A549 (cell line): ENCODE measurements at regions not wholly inside any gene's neighbourhood (a gene's known extent, or its start where the extent isn't known, plus 50 kb on each side); places are given as distances from the start of the nearest gene placed in this dataset.

Experiments used
- ATAC-seq, 2 experiments: fragments of 200-7000 bp in 1 of 2; fragments of >200 bp in 1 of 2; cut with Nextera tagmentation in 1 of 2; cut with Tn5 transposase in 1 of 2; 3 replicates each; pipeline versions ENCODE4 v1.8.0 to v1.9.1; 2018 to 2020; ENCODE audit warnings: mild to moderate bottlenecking in 1 of 2, moderate library complexity in 1 of 2
- CTCF ChIA-PET: fragments of 300-600 bp; sonication (Branson Sonifier 250); formaldehyde crosslinking; extraction: SDS; loops from one replicate; lab custom pipeline; 2021; ENCODE audit warnings: antibody characterized with exemption, inconsistent platforms; lab: Yijun Ruan, JAX
- POLR2A ChIA-PET: fragments of 350-600 bp; formaldehyde crosslinking; extraction: SDS; loops from one replicate; lab custom pipeline; 2021; ENCODE audit warnings: antibody characterized with exemption, inconsistent platforms; lab: Yijun Ruan, JAX
- DNase-seq, 2 experiments: peaks; one replicate each; pipeline versions ENCODE4 v3.0.0 to v3.0.0-alpha.2; 2011 to 2016; ENCODE audit warnings: low read depth in 1 of 2, low spot score in 1 of 2
- FAIRE-seq: peaks from 2 replicates; lab custom pipeline; 2011; peaks lifted over from hg19 to GRCh38; lab: Jason Lieb, UNC
- H3K27ac ChIP-seq, 2 experiments: fragments of >200 bp; sonication (Bioruptor Twin); formaldehyde crosslinking; 3 replicates each; pipeline ENCODE4 v1.5.1; 2016 to 2017
- H3K4me1 ChIP-seq: fragments of >200 bp; sonication (Bioruptor Twin); formaldehyde crosslinking; 3 replicates; pipeline ENCODE4 v1.6.1; 2016
- H3K4me2 ChIP-seq: fragments of >200 bp; sonication (Bioruptor Twin); formaldehyde crosslinking; 3 replicates; pipeline ENCODE4 v1.6.1; 2016
- H3K4me3 ChIP-seq: fragments of >200 bp; sonication (Bioruptor Twin); formaldehyde crosslinking; 3 replicates; pipeline ENCODE4 v1.5.1; 2016
- H3K9me3 ChIP-seq: fragments of >200 bp; sonication (Bioruptor Twin); formaldehyde crosslinking; 3 replicates; pipeline ENCODE4 v1.6.1; 2016
- CBX8 ChIP-seq: fragments of 200-600 bp; sonication (generic); IDR thresholded peaks from 2 replicates; pipeline ENCODE4 v1.6.1; 2016
- CHD2 ChIP-seq: fragments of 150-350 bp; IDR thresholded peaks from 2 replicates; pipeline ENCODE4 v1.6.1; 2014; ENCODE audit warnings: low read length; ENCODE audit not compliant: partially characterized antibody
- CHD4 ChIP-seq: fragments of 200-600 bp; sonication (generic); IDR thresholded peaks from 2 replicates; pipeline ENCODE4 v1.6.1; 2016; ENCODE audit warnings: antibody characterized with exemption, mild to moderate bottlenecking, borderline replicate concordance
- EHF ChIP-seq: fragments of 250-450 bp; sonication (Bioruptor Pico); IDR thresholded peaks from 2 replicates; pipeline ENCODE4 v1.5.0; 2020; ENCODE audit warnings: mild to moderate bottlenecking
- EHMT2 ChIP-seq: fragments of 200-600 bp; sonication (generic); IDR thresholded peaks from 2 replicates; pipeline ENCODE4 v1.6.1; 2016; ENCODE audit warnings: antibody characterized with exemption, low read depth, mild to moderate bottlenecking, moderate library complexity
- EP300 ChIP-seq, 2 experiments: fragments of >200 bp; sonication (Bioruptor Twin); formaldehyde crosslinking; IDR thresholded peaks; 2 replicates in 1 of 2; 3 replicates in 1 of 2; pipeline ENCODE4 v1.6.1; 2016 to 2017
- ESRRA ChIP-seq: fragments of 150-350 bp; IDR thresholded peaks from 2 replicates; pipeline ENCODE4 v1.6.1; 2014; ENCODE audit warnings: mild to moderate bottlenecking, low read length, borderline replicate concordance
- FOSB ChIP-seq: fragments of 250-450 bp; sonication (Bioruptor Pico); IDR thresholded peaks from 2 replicates; pipeline ENCODE4 v1.5.0; 2020; ENCODE audit warnings: mild to moderate bottlenecking, moderate library complexity
- FOSL2 ChIP-seq, 2 experiments: fragments of 450-650 bp in 1 of 2; fragments of >200 bp in 1 of 2; sonication (Bioruptor Twin) in 1 of 2; formaldehyde crosslinking; IDR thresholded peaks; 2 replicates each; pipeline versions ENCODE4 v1.5.0 to v1.6.1; 2016 to 2020; ENCODE audit warnings: mild to moderate bottlenecking in 1 of 2, moderate library complexity in 1 of 2
- GATA3 ChIP-seq: IDR thresholded peaks from 2 replicates; pipeline ENCODE4 v1.6.1; 2012; ENCODE audit warnings: borderline replicate concordance
- HDAC2 ChIP-seq: fragments of 200-600 bp; sonication (generic); IDR thresholded peaks from 2 replicates; pipeline ENCODE4 v1.6.1; 2016
- HOXA7 ChIP-seq: fragments of 250-450 bp; sonication (Bioruptor Pico); IDR thresholded peaks from 2 replicates; pipeline ENCODE4 v1.5.0; 2020; ENCODE audit warnings: mild to moderate bottlenecking, moderate library complexity
- HOXB13 ChIP-seq: fragments of 250-450 bp; sonication (Bioruptor Pico); IDR thresholded peaks from 2 replicates; pipeline ENCODE4 v1.5.0; 2020; ENCODE audit warnings: low read depth, mild to moderate bottlenecking, moderate library complexity
- KDM5A ChIP-seq: fragments of 200-600 bp; sonication (generic); IDR thresholded peaks from 2 replicates; pipeline ENCODE4 v1.6.1; 2016; ENCODE audit warnings: antibody characterized with exemption, mild to moderate bottlenecking
- MAFK ChIP-seq: fragments of 450-650 bp; IDR thresholded peaks from 2 replicates; pipeline ENCODE4 v1.6.1; 2014; ENCODE audit not compliant: partially characterized antibody
- MYC ChIP-seq: IDR thresholded peaks from 2 replicates; pipeline ENCODE4 v1.6.1; 2012; ENCODE audit warnings: mild to moderate bottlenecking, inconsistent platforms, low read length, improper control_type of control experiment, borderline replicate concordance
- POLR2A ChIP-seq: IDR thresholded peaks from 2 replicates; pipeline ENCODE4 v1.6.1; 2012; ENCODE audit warnings: mild to moderate bottlenecking, low read length
- RARB ChIP-seq: fragments of 250-450 bp; sonication (Bioruptor Pico); IDR thresholded peaks from 2 replicates; pipeline ENCODE4 v1.8.0; 2021; ENCODE audit warnings: mild to moderate bottlenecking, moderate library complexity
- RCOR1 ChIP-seq: fragments of 150-350 bp; IDR thresholded peaks from 2 replicates; pipeline ENCODE4 v1.6.1; 2014; ENCODE audit warnings: antibody characterized with exemption, low read length, low read depth
- ZNF302 ChIP-seq: fragments of 250-450 bp; sonication (Bioruptor Pico); IDR thresholded peaks from 2 replicates; pipeline ENCODE4 v1.9.0; 2021; ENCODE audit warnings: inconsistent platforms, mild to moderate bottlenecking, moderate library complexity
- ZSCAN20 ChIP-seq: fragments of 250-450 bp; sonication (Bioruptor Pico); IDR thresholded peaks from 2 replicates; pipeline ENCODE4 v1.8.0; 2022; ENCODE audit warnings: mild to moderate bottlenecking, moderate library complexity
- WGBS: methylation state at CpG from one replicate; pipeline ENCODE4 v1.1.6; 2017; ENCODE audit errors: missing lambda C conversion rate; 5-methylcytosine and 5-hydroxymethylcytosine counted together
- TF ChIP-seq, protein P1 (sequence below): fragments of >200 bp; sonication (Bioruptor Twin); formaldehyde crosslinking; IDR thresholded peaks from 3 replicates; pipeline ENCODE4 v1.6.1; 2016
- TF ChIP-seq, protein P2 (sequence below): fragments of 200-600 bp; sonication (generic); IDR thresholded peaks from 2 replicates; pipeline ENCODE4 v1.6.1; 2016; ENCODE audit warnings: antibody characterized with exemption, mild to moderate bottlenecking, moderate library complexity
- TF ChIP-seq, protein P3 (sequence below): fragments of >200 bp; sonication (Bioruptor Twin); formaldehyde crosslinking; IDR thresholded peaks from 2 replicates; pipeline ENCODE4 v1.6.1; 2016
- TF ChIP-seq, protein P4 (sequence below): fragments of >200 bp; sonication (Bioruptor Twin); formaldehyde crosslinking; IDR thresholded peaks from 3 replicates; pipeline ENCODE4 v1.5.1; 2016
- TF ChIP-seq, protein P5 (sequence below): fragments of 150-350 bp; IDR thresholded peaks from 2 replicates; pipeline ENCODE4 v1.6.1; 2014; ENCODE audit warnings: low read depth, mild to moderate bottlenecking, low read length

DNA sequence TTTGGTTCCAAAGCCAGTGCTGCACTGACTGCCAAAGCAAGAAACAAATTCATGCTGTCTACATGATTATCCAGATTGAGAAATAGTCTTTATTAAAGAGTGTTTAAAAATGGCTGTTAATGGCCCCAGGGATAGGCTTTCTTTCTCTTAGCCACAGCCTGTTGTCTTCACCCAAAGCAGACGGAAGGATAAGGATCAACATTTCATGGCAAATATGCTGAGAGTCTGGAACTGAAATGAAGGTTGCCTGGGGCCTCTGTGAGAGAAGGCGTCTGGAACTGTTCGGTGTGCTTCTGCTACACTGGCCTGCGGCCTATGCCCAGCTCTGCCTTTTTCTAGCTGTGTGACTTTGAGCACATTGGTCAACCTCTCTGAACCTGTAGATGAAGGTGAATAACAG lies 373.0 kb upstream of the ZFP64 start:
- no peak for FAIRE-seq
- no peak overlapping the region for H3K27ac ChIP-seq
- TF ChIP-seq, protein P1, sequence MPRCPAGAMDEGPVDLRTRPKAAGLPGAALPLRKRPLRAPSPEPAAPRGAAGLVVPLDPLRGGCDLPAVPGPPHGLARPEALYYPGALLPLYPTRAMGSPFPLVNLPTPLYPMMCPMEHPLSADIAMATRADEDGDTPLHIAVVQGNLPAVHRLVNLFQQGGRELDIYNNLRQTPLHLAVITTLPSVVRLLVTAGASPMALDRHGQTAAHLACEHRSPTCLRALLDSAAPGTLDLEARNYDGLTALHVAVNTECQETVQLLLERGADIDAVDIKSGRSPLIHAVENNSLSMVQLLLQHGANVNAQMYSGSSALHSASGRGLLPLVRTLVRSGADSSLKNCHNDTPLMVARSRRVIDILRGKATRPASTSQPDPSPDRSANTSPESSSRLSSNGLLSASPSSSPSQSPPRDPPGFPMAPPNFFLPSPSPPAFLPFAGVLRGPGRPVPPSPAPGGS: no peak
- TF ChIP-seq, protein P2, sequence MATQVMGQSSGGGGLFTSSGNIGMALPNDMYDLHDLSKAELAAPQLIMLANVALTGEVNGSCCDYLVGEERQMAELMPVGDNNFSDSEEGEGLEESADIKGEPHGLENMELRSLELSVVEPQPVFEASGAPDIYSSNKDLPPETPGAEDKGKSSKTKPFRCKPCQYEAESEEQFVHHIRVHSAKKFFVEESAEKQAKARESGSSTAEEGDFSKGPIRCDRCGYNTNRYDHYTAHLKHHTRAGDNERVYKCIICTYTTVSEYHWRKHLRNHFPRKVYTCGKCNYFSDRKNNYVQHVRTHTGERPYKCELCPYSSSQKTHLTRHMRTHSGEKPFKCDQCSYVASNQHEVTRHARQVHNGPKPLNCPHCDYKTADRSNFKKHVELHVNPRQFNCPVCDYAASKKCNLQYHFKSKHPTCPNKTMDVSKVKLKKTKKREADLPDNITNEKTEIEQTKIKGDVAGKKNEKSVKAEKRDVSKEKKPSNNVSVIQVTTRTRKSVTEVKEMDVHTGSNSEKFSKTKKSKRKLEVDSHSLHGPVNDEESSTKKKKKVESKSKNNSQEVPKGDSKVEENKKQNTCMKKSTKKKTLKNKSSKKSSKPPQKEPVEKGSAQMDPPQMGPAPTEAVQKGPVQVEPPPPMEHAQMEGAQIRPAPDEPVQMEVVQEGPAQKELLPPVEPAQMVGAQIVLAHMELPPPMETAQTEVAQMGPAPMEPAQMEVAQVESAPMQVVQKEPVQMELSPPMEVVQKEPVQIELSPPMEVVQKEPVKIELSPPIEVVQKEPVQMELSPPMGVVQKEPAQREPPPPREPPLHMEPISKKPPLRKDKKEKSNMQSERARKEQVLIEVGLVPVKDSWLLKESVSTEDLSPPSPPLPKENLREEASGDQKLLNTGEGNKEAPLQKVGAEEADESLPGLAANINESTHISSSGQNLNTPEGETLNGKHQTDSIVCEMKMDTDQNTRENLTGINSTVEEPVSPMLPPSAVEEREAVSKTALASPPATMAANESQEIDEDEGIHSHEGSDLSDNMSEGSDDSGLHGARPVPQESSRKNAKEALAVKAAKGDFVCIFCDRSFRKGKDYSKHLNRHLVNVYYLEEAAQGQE: no peak
- no peak for TF ChIP-seq CBX8
- no peak for TF ChIP-seq ESRRA
- no peak for TF ChIP-seq HDAC2
- no peak for TF ChIP-seq CHD2
- TF ChIP-seq, protein P3, sequence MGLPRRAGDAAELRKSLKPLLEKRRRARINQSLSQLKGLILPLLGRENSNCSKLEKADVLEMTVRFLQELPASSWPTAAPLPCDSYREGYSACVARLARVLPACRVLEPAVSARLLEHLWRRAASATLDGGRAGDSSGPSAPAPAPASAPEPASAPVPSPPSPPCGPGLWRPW: no peak
- no peak for TF ChIP-seq RCOR1
- TF ChIP-seq ZSCAN20 (CRISPR knock-in tag): no peak
- no peak for TF ChIP-seq GATA3
- no peak for TF ChIP-seq EP300 (IDR thresholded peaks at IDR 0.05)
- TF ChIP-seq, protein P4, sequence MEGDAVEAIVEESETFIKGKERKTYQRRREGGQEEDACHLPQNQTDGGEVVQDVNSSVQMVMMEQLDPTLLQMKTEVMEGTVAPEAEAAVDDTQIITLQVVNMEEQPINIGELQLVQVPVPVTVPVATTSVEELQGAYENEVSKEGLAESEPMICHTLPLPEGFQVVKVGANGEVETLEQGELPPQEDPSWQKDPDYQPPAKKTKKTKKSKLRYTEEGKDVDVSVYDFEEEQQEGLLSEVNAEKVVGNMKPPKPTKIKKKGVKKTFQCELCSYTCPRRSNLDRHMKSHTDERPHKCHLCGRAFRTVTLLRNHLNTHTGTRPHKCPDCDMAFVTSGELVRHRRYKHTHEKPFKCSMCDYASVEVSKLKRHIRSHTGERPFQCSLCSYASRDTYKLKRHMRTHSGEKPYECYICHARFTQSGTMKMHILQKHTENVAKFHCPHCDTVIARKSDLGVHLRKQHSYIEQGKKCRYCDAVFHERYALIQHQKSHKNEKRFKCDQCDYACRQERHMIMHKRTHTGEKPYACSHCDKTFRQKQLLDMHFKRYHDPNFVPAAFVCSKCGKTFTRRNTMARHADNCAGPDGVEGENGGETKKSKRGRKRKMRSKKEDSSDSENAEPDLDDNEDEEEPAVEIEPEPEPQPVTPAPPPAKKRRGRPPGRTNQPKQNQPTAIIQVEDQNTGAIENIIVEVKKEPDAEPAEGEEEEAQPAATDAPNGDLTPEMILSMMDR: no peak
- TF ChIP-seq, protein P5, sequence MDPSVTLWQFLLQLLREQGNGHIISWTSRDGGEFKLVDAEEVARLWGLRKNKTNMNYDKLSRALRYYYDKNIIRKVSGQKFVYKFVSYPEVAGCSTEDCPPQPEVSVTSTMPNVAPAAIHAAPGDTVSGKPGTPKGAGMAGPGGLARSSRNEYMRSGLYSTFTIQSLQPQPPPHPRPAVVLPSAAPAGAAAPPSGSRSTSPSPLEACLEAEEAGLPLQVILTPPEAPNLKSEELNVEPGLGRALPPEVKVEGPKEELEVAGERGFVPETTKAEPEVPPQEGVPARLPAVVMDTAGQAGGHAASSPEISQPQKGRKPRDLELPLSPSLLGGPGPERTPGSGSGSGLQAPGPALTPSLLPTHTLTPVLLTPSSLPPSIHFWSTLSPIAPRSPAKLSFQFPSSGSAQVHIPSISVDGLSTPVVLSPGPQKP: no peak
- TF ChIP-seq HOXA7: no peak
- TF ChIP-seq EHF: no peak
- no peak for TF ChIP-seq FOSL2 (IDR thresholded peaks at IDR 0.05)
- TF ChIP-seq FOSL2 (CRISPR knock-in tag; IDR thresholded peaks at IDR 0.05): no peak
- TF ChIP-seq ZNF302 (CRISPR knock-in tag): no peak
- no peak for TF ChIP-seq FOSB
- no peak for TF ChIP-seq POLR2A
- TF ChIP-seq, all 56 proteins: peak for 0
- POLR2A ChIA-PET: no interaction called here
- DNase-seq (no peak), ATAC-seq (no peak)
- Histone ChIP-seq H3K9me3 (no peaks in the 10 kb centered on the region), H3K4me3 (no peak overlapping the region), H3K4me1 (no peaks in the 10 kb centered on the region), H3K4me2 (no peak overlapping the region)
- 30% methylated on average over 4 of the region's 4 CpGs for WGBS
- CTCF ChIA-PET: no interaction called here

DNA sequence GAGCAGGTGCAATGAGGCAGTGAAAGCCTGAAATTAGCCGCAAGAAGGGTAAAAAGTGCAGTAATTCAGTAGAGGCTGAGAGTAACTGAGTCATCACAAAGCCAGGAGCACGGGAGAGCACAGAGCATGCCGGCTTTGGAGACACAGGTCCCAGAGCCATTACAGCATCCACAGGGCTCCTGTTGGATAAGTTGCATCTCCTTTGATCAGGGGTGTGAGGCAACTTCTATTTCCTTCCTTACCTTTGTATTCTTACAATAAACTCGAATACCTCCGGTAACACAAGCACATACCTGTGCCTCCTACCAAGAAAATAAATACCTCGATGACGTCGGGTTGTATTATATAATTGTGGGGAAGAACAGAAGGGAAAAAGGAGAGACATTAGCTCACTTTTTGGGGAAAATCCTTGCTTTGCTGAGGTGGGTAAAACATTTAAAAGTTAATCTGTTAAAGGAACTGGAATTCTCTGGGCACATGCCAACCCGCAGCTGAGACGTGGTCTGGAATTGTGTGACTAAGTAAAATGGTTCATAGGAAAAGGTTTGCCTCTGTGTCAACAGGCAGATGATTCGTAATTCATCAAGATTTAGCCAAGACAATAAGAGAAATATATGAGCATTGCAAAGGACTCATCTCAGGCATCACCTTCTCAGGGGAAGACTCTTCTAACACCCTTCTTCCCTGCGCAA lies 360.7 kb upstream of the ZFP64 start:
- 18% methylated on average over 12 of the region's 12 CpGs for WGBS
- H3K4me3 ChIP-seq: no peak overlapping the region
- FAIRE-seq (no peak), DNase-seq (no peak), ATAC-seq (no peak)
- H3K4me1 ChIP-seq: no peaks in the 10 kb centered on the region
- no peak for TF ChIP-seq MAFK
- no peak for TF ChIP-seq RARB
- TF ChIP-seq MYC: no peak
- no peak for TF ChIP-seq EHF
- no peak for TF ChIP-seq HOXA7
- TF ChIP-seq EHMT2: no peak
- TF ChIP-seq ESRRA: no peak
- TF ChIP-seq HDAC2: no peak
- no peak for TF ChIP-seq RCOR1
- TF ChIP-seq, protein P3: no peak
- TF ChIP-seq KDM5A: no peak
- TF ChIP-seq CHD4: no peak
- TF ChIP-seq HOXB13 (CRISPR knock-in tag): no peak
- no peak overlapping the region for H3K27ac ChIP-seq
- POLR2A ChIA-PET: no interaction called here
- CTCF ChIA-PET: interaction anchor here (0.9 kb wide), 1 partner anchor 105 kb away, joined by 3 read pairs; no protein-coding TSS in a partner anchor
- H3K4me2 ChIP-seq: no peak overlapping the region
- H3K9me3 ChIP-seq: no peaks in the 10 kb centered on the region
